ENCODE measurements at regions not wholly inside any gene's neighbourhood (a gene's known extent, or its start where the extent isn't known, plus 50 kb on each side); places are given as distances from the start of the nearest gene placed in this dataset.

GRCh38 chr2:524442-524841, 152.8 kb downstream of the TMEM18 start:
- TF ChIP-seq, protein P1, sequence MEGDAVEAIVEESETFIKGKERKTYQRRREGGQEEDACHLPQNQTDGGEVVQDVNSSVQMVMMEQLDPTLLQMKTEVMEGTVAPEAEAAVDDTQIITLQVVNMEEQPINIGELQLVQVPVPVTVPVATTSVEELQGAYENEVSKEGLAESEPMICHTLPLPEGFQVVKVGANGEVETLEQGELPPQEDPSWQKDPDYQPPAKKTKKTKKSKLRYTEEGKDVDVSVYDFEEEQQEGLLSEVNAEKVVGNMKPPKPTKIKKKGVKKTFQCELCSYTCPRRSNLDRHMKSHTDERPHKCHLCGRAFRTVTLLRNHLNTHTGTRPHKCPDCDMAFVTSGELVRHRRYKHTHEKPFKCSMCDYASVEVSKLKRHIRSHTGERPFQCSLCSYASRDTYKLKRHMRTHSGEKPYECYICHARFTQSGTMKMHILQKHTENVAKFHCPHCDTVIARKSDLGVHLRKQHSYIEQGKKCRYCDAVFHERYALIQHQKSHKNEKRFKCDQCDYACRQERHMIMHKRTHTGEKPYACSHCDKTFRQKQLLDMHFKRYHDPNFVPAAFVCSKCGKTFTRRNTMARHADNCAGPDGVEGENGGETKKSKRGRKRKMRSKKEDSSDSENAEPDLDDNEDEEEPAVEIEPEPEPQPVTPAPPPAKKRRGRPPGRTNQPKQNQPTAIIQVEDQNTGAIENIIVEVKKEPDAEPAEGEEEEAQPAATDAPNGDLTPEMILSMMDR (conservative IDR thresholded peaks at IDR 0.05; ENCODE audit: low read depth, low read length) = no peak
- TF ChIP-seq EZH2 (IDR thresholded peaks at IDR 0.05; ENCODE audit: low read length, unreplicated experiment) = no peak

All from PC-3 (cell line).